CD8-positive, alpha-beta memory T cell (primary cell): ENCODE measurements at regions not wholly inside any gene's neighbourhood (a gene's known extent, or its start where the extent isn't known, plus 50 kb on each side); places are given as distances from the start of the nearest gene placed in this dataset.
A peak's percentile ranks its signal among the peaks of the same experiment; 100 is the strongest.

ENCODE experiments used
- CTCF ChIA-PET: fragments of 350-600 bp; sonication (Branson Sonifier 250); formaldehyde crosslinking; loops from one replicate; lab custom pipeline; 2021; ENCODE audit warnings: antibody characterized with exemption; lab: Charles Lee
- POLR2A ChIA-PET: fragments of 350-600 bp; sonication (Branson Sonifier 250); formaldehyde crosslinking; loops from one replicate; lab custom pipeline; 2021; ENCODE audit warnings: antibody characterized with exemption; lab: Charles Lee
- DNase-seq, 5 donors: peaks; one replicate each; pipeline versions ENCODE4 v3.0.0 to v3.0.0-alpha.2; 2020 to 2022; ENCODE audit warnings: mixed read lengths in 1 of 5
- H3K27ac ChIP-seq: one replicate; pipeline ENCODE4 v1.7.0; 2013; ENCODE audit warnings: low read depth, mild to moderate bottlenecking, low read length, moderate library complexity
- H3K27me3 ChIP-seq: 2 replicates; pipeline ENCODE4 v1.7.0; 2013; ENCODE audit warnings: low read length, mild to moderate bottlenecking; ENCODE audit not compliant: insufficient read depth, poor library complexity, severe bottlenecking
- H3K36me3 ChIP-seq: 2 replicates; pipeline ENCODE4 v1.7.0; 2013; ENCODE audit warnings: mild to moderate bottlenecking, low read length, moderate library complexity; ENCODE audit not compliant: insufficient read depth
- H3K4me1 ChIP-seq: 2 replicates; pipeline ENCODE4 v1.7.0; 2013; ENCODE audit warnings: mild to moderate bottlenecking, low read length, moderate library complexity; ENCODE audit not compliant: insufficient read depth
- H3K4me3 ChIP-seq: 2 replicates; pipeline ENCODE4 v1.7.0; 2013; ENCODE audit warnings: mild to moderate bottlenecking, low read length
- H3K9me3 ChIP-seq: 2 replicates; pipeline ENCODE4 v1.7.0; 2013; ENCODE audit warnings: mild to moderate bottlenecking, low read length
- H3K27ac Mint-ChIP-seq, 8 donors: one replicate each; pipeline ENCODE4 v1.8.0; 2020 to 2021; ENCODE audit warnings: mixed read lengths in 8 of 8, mild to moderate bottlenecking in 6 of 8, inconsistent platforms in 3 of 8, moderate library complexity in 3 of 8
- H3K27me3 Mint-ChIP-seq, 2 donors: one replicate each; pipeline ENCODE4 v1.8.0; 2020 to 2021; ENCODE audit warnings: mixed read lengths in 2 of 2, mild to moderate bottlenecking in 1 of 2, moderate library complexity in 1 of 2
- H3K36me3 Mint-ChIP-seq, 3 donors: one replicate each; pipeline ENCODE4 v1.8.0; 2020 to 2021; ENCODE audit warnings: mixed read lengths in 3 of 3, inconsistent platforms in 1 of 3, mild to moderate bottlenecking in 1 of 3
- H3K4me1 Mint-ChIP-seq, 3 donors: one replicate each; pipeline ENCODE4 v1.8.0; 2020 to 2021; ENCODE audit warnings: mixed read lengths in 3 of 3, inconsistent platforms in 1 of 3, mild to moderate bottlenecking in 1 of 3
- H3K4me3 Mint-ChIP-seq, 7 donors: one replicate each; pipeline ENCODE4 v1.8.0; 2020 to 2021; ENCODE audit warnings: mixed read lengths in 7 of 7, mild to moderate bottlenecking in 6 of 7, moderate library complexity in 4 of 7, inconsistent platforms in 2 of 7
- H3K9me3 Mint-ChIP-seq, 5 donors: one replicate each; pipeline ENCODE4 v1.8.0; 2020 to 2022; ENCODE audit warnings: mixed read lengths in 5 of 5, mild to moderate bottlenecking in 3 of 5, moderate library complexity in 2 of 5, inconsistent platforms in 1 of 5

GRCh38 chr16:9176547-9177418, 85.3 kb downstream of the HAPSTR1 start:
- ChIA-PET CTCF (no interaction called here), POLR2A (no interaction called here)
- Histone ChIP-seq H3K36me3 (no peaks in the 10 kb centered on the region), H3K4me1 (no peaks in the 10 kb centered on the region), H3K4me3 (no peak overlapping the region), H3K9me3 (no peaks in the 10 kb centered on the region), H3K27ac (no peak overlapping the region), H3K27me3 (no peaks in the 10 kb centered on the region)
- H3K27me3 Mint-ChIP-seq, result peaks cover 22 to 30% of the 10 kb centered on the region in 2 donors
- no peak for DNase-seq
- H3K4me3 Mint-ChIP-seq, result no peak overlapping the region
- peak overlapping the region in 1 of 8 donors; percentile 32 for H3K27ac Mint-ChIP-seq
- H3K36me3 Mint-ChIP-seq, result no peaks in the 10 kb centered on the region
- peaks cover 0 to 3% (median 2%) of the 10 kb centered on the region in 5 donors for H3K9me3 Mint-ChIP-seq
- no peaks in the 10 kb centered on the region for H3K4me1 Mint-ChIP-seq

GRCh38 chr16:9177861-9178260, 86.4 kb downstream of the HAPSTR1 start:
- peak overlapping the region in 1 of 7 donors; percentile 5 for H3K4me3 Mint-ChIP-seq
- no peaks in the 10 kb centered on the region for H3K4me1 Mint-ChIP-seq
- ChIA-PET CTCF (no interaction called here), POLR2A (no interaction called here)
- no peaks in the 10 kb centered on the region for H3K36me3 ChIP-seq
- no peaks in the 10 kb centered on the region for H3K36me3 Mint-ChIP-seq
- H3K27me3 ChIP-seq, result no peaks in the 10 kb centered on the region
- no peak for DNase-seq
- no peaks in the 10 kb centered on the region for H3K4me1 ChIP-seq
- peak overlapping the region in 1 of 8 donors; percentile 81 for H3K27ac Mint-ChIP-seq
- no peak overlapping the region for H3K4me3 ChIP-seq
- H3K27ac ChIP-seq, result no peak overlapping the region
- H3K9me3 ChIP-seq, result no peaks in the 10 kb centered on the region
- peaks cover 0 to 3% (median 2%) of the 10 kb centered on the region in 5 donors for H3K9me3 Mint-ChIP-seq
- peaks cover 23 to 35% of the 10 kb centered on the region in 2 donors for H3K27me3 Mint-ChIP-seq

- H3K27ac Mint-ChIP-seq, result no peak overlapping the region
- Histone ChIP-seq H3K4me1 (no peaks in the 10 kb centered on the region), H3K4me3 (no peak overlapping the region), H3K27me3 (no peaks in the 10 kb centered on the region), H3K27ac (no peak overlapping the region), H3K9me3 (no peaks in the 10 kb centered on the region), H3K36me3 (no peaks in the 10 kb centered on the region)
- no peaks in the 10 kb centered on the region for H3K36me3 Mint-ChIP-seq
- CTCF ChIA-PET, result no interaction called here
- DNase-seq, result no peak
- POLR2A ChIA-PET, result no interaction called here
- H3K4me1 Mint-ChIP-seq, result no peaks in the 10 kb centered on the region
- H3K27me3 Mint-ChIP-seq, result peaks cover 15 to 25% of the 10 kb centered on the region in 2 donors
- peaks cover 0 to 2% (median 0%) of the 10 kb centered on the region in 5 donors for H3K9me3 Mint-ChIP-seq
- H3K4me3 Mint-ChIP-seq, result no peak overlapping the region
These were observed 92.4 kb downstream of the HAPSTR1 start for GRCh38 chr16:9183682-9184353.

GRCh38 chr16:9184354-9184690, 92.9 kb downstream of the HAPSTR1 start:
- Mint-ChIP-seq H3K4me1 (no peaks in the 10 kb centered on the region), H3K27ac (no peak overlapping the region), H3K36me3 (no peaks in the 10 kb centered on the region), H3K27me3 (peaks cover 11 to 21% of the 10 kb centered on the region in 2 donors), H3K4me3 (no peak overlapping the region), H3K9me3 (peaks cover 0 to 2% (median 0%) of the 10 kb centered on the region in 5 donors)
- CTCF ChIA-PET, result no interaction called here
- H3K36me3 ChIP-seq, result no peaks in the 10 kb centered on the region
- no peak for DNase-seq
- H3K27ac ChIP-seq, result no peak overlapping the region
- no peaks in the 10 kb centered on the region for H3K4me1 ChIP-seq
- H3K27me3 ChIP-seq, result no peaks in the 10 kb centered on the region
- POLR2A ChIA-PET, result no interaction called here
- no peaks in the 10 kb centered on the region for H3K9me3 ChIP-seq
- H3K4me3 ChIP-seq, result no peak overlapping the region

- Histone ChIP-seq H3K27ac (no peak overlapping the region), H3K4me1 (no peaks in the 10 kb centered on the region), H3K27me3 (no peaks in the 10 kb centered on the region), H3K9me3 (no peaks in the 10 kb centered on the region), H3K4me3 (no peak overlapping the region), H3K36me3 (no peaks in the 10 kb centered on the region)
- ChIA-PET CTCF (no interaction called here), POLR2A (no interaction called here)
- no peak overlapping the region for H3K27ac Mint-ChIP-seq
- no peaks in the 10 kb centered on the region for H3K36me3 Mint-ChIP-seq
- DNase-seq, result no peak
- no peak overlapping the region for H3K4me3 Mint-ChIP-seq
- H3K4me1 Mint-ChIP-seq, result no peaks in the 10 kb centered on the region
- H3K27me3 Mint-ChIP-seq, result peaks cover 5 to 19% of the 10 kb centered on the region in 2 donors
- H3K9me3 Mint-ChIP-seq, result peaks cover 0 to 2% (median 0%) of the 10 kb centered on the region in 5 donors
These were observed 93.9 kb downstream of the HAPSTR1 start for GRCh38 chr16:9185381-9185780.

GRCh38 chr16:9186061-9186460, 94.6 kb downstream of the HAPSTR1 start:
- CTCF ChIA-PET, result no interaction called here
- no peaks in the 10 kb centered on the region for H3K9me3 ChIP-seq

GRCh38 chr16:9188721-9189120, 97.3 kb downstream of the HAPSTR1 start:
- H3K27me3 Mint-ChIP-seq, result peaks cover 3 to 5% of the 10 kb centered on the region in 2 donors
- no peak overlapping the region for H3K4me3 Mint-ChIP-seq
- Histone ChIP-seq H3K4me3 (no peak overlapping the region), H3K4me1 (no peaks in the 10 kb centered on the region), H3K9me3 (no peaks in the 10 kb centered on the region), H3K27me3 (no peaks in the 10 kb centered on the region), H3K27ac (no peak overlapping the region), H3K36me3 (no peaks in the 10 kb centered on the region)
- no peaks in the 10 kb centered on the region for H3K4me1 Mint-ChIP-seq
- POLR2A ChIA-PET, result no interaction called here
- no peak for DNase-seq
- CTCF ChIA-PET, result no interaction called here
- H3K9me3 Mint-ChIP-seq, result peaks cover 0 to 2% (median 0%) of the 10 kb centered on the region in 5 donors
- no peak overlapping the region for H3K27ac Mint-ChIP-seq
- H3K36me3 Mint-ChIP-seq, result no peaks in the 10 kb centered on the region

More at GRCh38 chr16:9186061-9186460, 94.6 kb downstream of the HAPSTR1 start:
- DNase-seq, result no peak
- Histone ChIP-seq H3K36me3 (no peaks in the 10 kb centered on the region), H3K27me3 (no peaks in the 10 kb centered on the region), H3K4me3 (no peak overlapping the region), H3K27ac (no peak overlapping the region), H3K4me1 (no peaks in the 10 kb centered on the region)
- Mint-ChIP-seq H3K36me3 (no peaks in the 10 kb centered on the region), H3K9me3 (peaks cover 0 to 2% (median 0%) of the 10 kb centered on the region in 5 donors), H3K27ac (no peak overlapping the region), H3K4me3 (no peak overlapping the region), H3K27me3 (peaks cover 2 to 12% of the 10 kb centered on the region in 2 donors), H3K4me1 (no peaks in the 10 kb centered on the region)
- POLR2A ChIA-PET, result no interaction called here

GRCh38 chr16:9191274-9191850, 99.9 kb downstream of the HAPSTR1 start:
- Histone ChIP-seq H3K36me3 (no peaks in the 10 kb centered on the region), H3K9me3 (no peaks in the 10 kb centered on the region), H3K27ac (no peak overlapping the region), H3K4me1 (no peaks in the 10 kb centered on the region), H3K4me3 (no peak overlapping the region), H3K27me3 (no peaks in the 10 kb centered on the region)
- H3K27me3 Mint-ChIP-seq, result peaks cover 4 to 5% of the 10 kb centered on the region in 2 donors
- POLR2A ChIA-PET, result interaction anchor here (0.7 kb wide), 1 partner anchor 402 kb away, joined by 6 read pairs; no protein-coding TSS in a partner anchor
- CTCF ChIA-PET, result no interaction called here
- no peak overlapping the region for H3K4me3 Mint-ChIP-seq
- DNase-seq, result no peak
- no peak overlapping the region for H3K27ac Mint-ChIP-seq
- H3K9me3 Mint-ChIP-seq, result no peaks in the 10 kb centered on the region
- H3K36me3 Mint-ChIP-seq, result no peaks in the 10 kb centered on the region
- no peaks in the 10 kb centered on the region for H3K4me1 Mint-ChIP-seq
